Spleen (tissue), 7 donors: ENCODE measurements at regions not wholly inside any gene's neighbourhood (a gene's known extent, or its start where the extent isn't known, plus 50 kb on each side); places are given as distances from the start of the nearest gene placed in this dataset.

Experiments used
- POLR2A ChIP-seq, 3 donors: fragments of 450-650 bp; IDR thresholded peaks; one replicate each; pipeline ENCODE4 v1.5.1; 2017; ENCODE audit warnings: antibody characterized with exemption in 3 of 3, mild to moderate bottlenecking in 1 of 3
- TF ChIP-seq, protein P1 (sequence below), 11 experiments: fragments of 200-600 bp in 7 of 11; fragments of 450-650 bp in 4 of 11; sonication (generic) in 4 of 11; IDR thresholded peaks in 8 of 11; conservative IDR thresholded peaks in 3 of 11; 1 replicate in 7 of 11; 2 replicates in 4 of 11; pipeline versions ENCODE4 v1.4.0 to v1.8.0; 2016 to 2021; ENCODE audit warnings: antibody characterized with exemption in 11 of 11, inconsistent platforms in 4 of 11, mild to moderate bottlenecking in 1 of 11
- donor health status: DM: no; HTN: no; CAD: no; lungs with moderate emphysema.
- donor health status: DM: no; HTN: no; CAD: no.
- donor health status: DM: no; HTN: no; CAD: no.

DNA sequence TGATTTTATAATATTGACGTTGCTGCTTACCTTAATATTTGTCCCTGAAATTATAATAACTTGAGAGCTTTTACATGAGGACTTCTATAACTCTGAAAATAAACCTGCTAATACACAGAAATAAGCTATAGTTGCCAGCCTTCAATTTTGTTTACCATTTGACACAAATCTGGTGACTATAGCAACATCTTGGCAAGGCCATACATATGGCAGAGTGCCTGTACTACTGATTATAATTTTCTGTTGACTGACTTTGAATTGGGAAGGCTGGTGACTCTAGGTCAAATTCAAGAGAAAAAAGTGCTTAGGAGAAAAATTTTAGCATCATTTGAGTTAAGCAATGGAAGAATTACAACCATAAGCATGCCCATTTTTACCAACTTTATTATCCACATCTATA is 581.4 kb upstream of the PTPRD start:
- TF ChIP-seq, protein P1, sequence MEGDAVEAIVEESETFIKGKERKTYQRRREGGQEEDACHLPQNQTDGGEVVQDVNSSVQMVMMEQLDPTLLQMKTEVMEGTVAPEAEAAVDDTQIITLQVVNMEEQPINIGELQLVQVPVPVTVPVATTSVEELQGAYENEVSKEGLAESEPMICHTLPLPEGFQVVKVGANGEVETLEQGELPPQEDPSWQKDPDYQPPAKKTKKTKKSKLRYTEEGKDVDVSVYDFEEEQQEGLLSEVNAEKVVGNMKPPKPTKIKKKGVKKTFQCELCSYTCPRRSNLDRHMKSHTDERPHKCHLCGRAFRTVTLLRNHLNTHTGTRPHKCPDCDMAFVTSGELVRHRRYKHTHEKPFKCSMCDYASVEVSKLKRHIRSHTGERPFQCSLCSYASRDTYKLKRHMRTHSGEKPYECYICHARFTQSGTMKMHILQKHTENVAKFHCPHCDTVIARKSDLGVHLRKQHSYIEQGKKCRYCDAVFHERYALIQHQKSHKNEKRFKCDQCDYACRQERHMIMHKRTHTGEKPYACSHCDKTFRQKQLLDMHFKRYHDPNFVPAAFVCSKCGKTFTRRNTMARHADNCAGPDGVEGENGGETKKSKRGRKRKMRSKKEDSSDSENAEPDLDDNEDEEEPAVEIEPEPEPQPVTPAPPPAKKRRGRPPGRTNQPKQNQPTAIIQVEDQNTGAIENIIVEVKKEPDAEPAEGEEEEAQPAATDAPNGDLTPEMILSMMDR (IDR thresholded peaks at IDR 0.05 in 8 of 11, conservative IDR thresholded peaks at IDR 0.05 in 3 of 11): no peak
- no peak for TF ChIP-seq POLR2A (IDR thresholded peaks at IDR 0.05)
